ENCODE measurements at regions not wholly inside any gene's neighbourhood (a gene's known extent, or its start where the extent isn't known, plus 50 kb on each side); places are given as distances from the start of the nearest gene placed in this dataset.

- TF ChIP-seq CTCF (IDR thresholded peaks at IDR 0.05; ENCODE audit: extremely low read depth, missing control alignments), result no peak
- DNase-seq (ENCODE audit: low spot score), result no peak
Observed at GRCh38 chr10:130637089-130637676, 501.0 kb downstream of the GLRX3 start.

- TF ChIP-seq CTCF (IDR thresholded peaks at IDR 0.05; ENCODE audit: extremely low read depth, missing control alignments), result no peak
- DNase-seq (ENCODE audit: low spot score), result no peak
Observed at GRCh38 chr10:130638991-130639390, 502.8 kb downstream of the GLRX3 start.

- DNase-seq (ENCODE audit: low spot score), result no peak
- TF ChIP-seq CTCF (IDR thresholded peaks at IDR 0.05; ENCODE audit: extremely low read depth, missing control alignments), result no peak
Observed at GRCh38 chr10:130642926-130643325, 506.7 kb downstream of the GLRX3 start.

GRCh38 chr10:130647341-130647740 is 511.1 kb downstream of the GLRX3 start:
- no peak for TF ChIP-seq CTCF (IDR thresholded peaks at IDR 0.05; ENCODE audit: extremely low read depth, missing control alignments)
- DNase-seq (ENCODE audit: low spot score), result no peak

GRCh38 chr10:130648807-130649206 is 512.6 kb downstream of the GLRX3 start:
- no peak for TF ChIP-seq CTCF (IDR thresholded peaks at IDR 0.05; ENCODE audit: extremely low read depth, missing control alignments)

GRCh38 chr10:130652544-130652943 is 516.4 kb downstream of the GLRX3 start:
- DNase-seq (ENCODE audit: low spot score), result no peak
- no peak for TF ChIP-seq CTCF (IDR thresholded peaks at IDR 0.05; ENCODE audit: extremely low read depth, missing control alignments)

More at GRCh38 chr10:130648807-130649206, 512.6 kb downstream of the GLRX3 start:
- no peak for DNase-seq (ENCODE audit: low spot score)

GRCh38 chr10:130652964-130653578 is 516.9 kb downstream of the GLRX3 start:
- no peak for DNase-seq (ENCODE audit: low spot score)
- no peak for TF ChIP-seq CTCF (IDR thresholded peaks at IDR 0.05; ENCODE audit: extremely low read depth, missing control alignments)
